NCI-H2227 treated with DMSO at 0.1 percent for 48 hours (cell line): ENCODE measurements at regions not wholly inside any gene's neighbourhood (a gene's known extent, or its start where the extent isn't known, plus 50 kb on each side); places are given as distances from the start of the nearest gene placed in this dataset.
A peak's percentile ranks its signal among the peaks of the same experiment; 100 is the strongest.
"Not testable (repeated sequence)": the region's sequence is repeated elsewhere in the genome, so short reads cannot be mapped to it uniquely, and the experiment has no call there.

ENCODE experiments used
- DNase-seq: peaks from one replicate; lab custom pipeline; 2025; lab: John Stamatoyannopoulos, UW

GRCh38 chr12:85425926-85426325, 145.9 kb downstream of the ALX1 start:
- no peak for DNase-seq

DNA sequence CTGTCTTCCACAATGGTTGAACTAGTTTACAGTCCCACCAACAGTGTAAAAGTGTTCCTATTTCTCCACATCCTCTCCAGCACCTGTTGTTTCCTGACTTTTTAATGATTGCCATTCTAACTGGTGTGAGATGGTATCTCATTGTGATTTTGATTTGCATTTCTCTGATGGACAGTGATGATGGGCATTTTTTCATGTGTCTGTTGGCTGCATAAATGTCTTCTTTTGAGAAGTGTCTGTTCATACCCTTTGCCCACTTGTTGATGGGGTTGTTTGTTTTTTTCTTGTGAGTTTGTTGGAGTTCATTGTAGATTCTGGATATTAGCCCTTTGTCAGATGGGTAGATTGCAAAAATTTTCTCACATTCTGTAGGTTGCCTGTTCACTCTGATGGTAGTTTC, 153.1 kb downstream of the ALX1 start:
- not testable (repeated sequence) for DNase-seq

- no peak for DNase-seq
Measured at GRCh38 chr12:85440271-85440670, 160.3 kb downstream of the ALX1 start.

- no peak for DNase-seq
Measured at GRCh38 chr12:85441025-85441424, 161.0 kb downstream of the ALX1 start.

- no peak for DNase-seq
Measured at GRCh38 chr12:85441741-85442140, 161.7 kb downstream of the ALX1 start.

DNA sequence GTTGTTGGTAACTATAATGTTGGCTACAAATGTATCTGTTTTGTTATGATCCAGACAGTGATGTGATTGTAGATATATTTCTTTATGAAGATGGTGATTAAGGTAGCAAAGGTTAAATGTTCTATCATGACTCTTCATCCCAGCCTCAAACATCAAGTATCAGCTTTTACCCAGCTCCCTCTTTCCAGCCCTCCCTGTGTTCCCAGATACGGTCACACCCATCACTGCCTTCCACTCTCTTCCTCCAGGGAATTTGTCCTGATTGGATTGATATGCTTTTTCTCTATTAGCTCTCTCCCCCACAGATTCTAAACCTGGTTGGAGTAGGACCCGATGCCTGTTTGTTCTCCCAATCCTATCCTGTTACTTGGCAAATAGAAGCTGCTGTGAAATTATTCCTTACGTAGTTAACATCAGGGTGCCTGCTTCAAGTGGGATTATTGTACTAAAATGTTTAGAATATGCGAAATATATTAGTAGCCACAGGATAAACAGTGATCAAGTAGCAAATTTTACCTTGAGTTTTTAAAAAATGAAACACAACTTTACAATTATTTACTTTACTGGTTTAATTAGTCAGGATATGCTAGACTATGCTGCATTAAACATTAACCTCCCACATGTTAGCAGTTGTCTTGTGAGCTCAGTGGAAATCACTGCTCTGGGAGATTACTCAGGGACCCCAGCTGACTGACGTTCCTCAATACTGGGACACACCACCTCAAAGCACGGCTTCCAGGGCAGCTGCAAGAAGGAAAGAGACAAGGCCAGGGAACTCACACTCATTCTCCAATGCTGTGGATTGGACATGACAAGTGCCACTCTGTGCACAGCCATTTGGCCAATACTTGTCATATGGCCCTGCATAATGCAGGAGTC, 165.3 kb downstream of the ALX1 start:
- no peak for DNase-seq

DNA sequence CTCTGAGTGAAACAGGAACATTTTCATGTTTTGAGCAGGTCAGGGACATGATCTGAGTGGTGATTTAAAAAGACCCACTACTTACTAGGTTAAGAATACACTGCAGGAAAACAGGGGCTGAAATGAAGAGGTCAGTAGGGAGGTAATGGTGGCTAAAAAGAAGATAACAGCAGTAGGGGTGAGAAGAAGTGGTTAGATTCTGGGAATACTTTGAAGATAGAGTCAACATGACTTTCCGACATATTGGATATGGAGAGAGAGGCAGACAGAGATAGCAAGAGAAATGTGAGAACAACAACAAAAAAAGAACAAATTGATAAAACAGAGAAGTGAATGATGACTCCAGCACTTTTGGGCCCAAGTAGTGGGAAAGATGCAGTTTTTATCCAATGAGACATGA, 168.0 kb downstream of the ALX1 start:
- DNase-seq: no peak

DNA sequence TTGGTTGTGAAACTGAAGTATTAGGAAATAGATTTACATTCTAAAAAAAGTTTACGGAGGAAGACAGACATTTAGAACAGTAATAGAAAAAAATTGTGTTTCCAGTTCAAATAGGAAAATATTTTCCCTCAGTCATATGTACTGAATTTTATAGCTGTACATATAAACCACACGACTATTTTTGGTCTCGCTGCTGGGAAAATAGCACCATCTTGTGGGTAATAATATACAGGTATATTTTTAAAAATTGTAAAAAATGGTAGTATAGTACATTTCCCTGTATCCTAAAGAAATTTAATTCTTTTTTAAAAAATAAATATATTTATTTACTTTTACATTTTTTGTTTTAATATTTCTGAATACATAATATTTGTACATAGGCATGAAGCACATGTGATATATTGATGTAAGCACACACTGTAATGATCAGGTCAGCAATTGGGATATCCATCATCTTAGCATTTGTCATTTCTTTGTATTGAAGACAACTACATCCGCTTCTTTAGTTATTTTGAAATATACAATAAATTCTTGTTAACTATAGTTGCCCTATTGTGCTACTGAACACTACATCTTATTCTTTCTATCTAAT, 168.6 kb downstream of the ALX1 start:
- DNase-seq: peak; percentile 19

GRCh38 chr12:85457016-85457415, 177.0 kb downstream of the ALX1 start:
- DNase-seq: no peak

- DNase-seq: no peak
Measured at GRCh38 chr12:85461127-85461526, 181.1 kb downstream of the ALX1 start.

GRCh38 chr12:85462888-85463287, 182.9 kb downstream of the ALX1 start:
- DNase-seq: no peak

DNA sequence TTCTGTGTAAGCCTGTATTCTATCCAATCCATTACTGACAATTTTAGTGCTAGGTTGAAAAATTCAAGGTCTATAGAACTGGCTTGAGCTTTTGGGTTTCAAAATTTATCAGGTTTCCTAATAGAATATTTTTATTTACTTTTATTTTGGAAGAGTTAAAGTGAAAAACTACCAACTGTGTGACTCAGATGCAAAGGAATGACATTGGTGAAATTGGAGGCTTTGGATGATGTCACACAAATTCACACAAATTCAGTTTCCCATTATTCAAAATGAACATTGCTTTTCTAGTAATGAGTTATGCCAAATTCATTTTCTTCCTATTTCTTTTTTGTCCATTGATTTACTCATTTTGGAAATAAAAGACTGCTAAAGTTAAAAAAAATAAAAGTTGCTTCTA, 186.9 kb downstream of the ALX1 start:
- DNase-seq: no peak

DNA sequence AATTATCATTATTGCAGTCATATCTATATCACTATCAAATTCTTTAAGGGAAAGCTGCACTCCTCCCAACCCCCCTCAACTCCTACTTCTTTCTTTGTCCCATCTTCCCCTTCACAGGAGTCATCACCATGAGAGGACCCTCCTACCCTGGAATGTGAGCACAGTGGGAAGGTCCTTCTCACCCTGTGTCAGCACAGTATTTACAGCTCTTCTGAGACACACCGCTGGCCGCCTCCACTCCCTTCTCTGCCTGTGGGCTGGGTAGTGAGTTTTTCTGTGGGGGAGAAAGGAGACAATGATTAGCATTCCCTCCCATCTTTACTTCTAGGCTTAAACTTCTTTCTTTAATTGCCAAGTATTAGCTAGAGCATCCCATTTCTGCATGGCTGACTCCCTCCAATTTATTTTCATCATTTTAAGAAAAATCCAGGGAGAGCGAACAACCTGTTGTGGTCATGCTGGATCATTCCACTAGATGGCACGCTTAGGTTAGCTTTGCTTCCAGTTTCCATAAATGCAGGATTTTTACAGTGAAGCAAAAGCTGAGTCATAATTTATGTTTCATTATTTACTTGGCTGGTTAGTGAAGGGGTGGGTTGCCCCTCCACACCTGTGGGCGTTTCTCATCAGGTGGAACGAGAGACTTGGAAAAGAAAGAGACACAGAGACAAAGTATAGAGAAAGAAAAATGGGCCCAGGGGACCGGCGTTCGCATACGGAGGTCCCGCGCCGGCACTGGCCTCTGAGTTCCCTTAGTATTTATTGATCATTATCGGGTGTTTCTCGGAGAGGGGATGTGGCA, 188.5 kb downstream of the ALX1 start:
- DNase-seq: peak; percentile 49

- not testable (repeated sequence) for DNase-seq
Measured at GRCh38 chr12:85469158-85470086, 189.4 kb downstream of the ALX1 start.

DNA sequence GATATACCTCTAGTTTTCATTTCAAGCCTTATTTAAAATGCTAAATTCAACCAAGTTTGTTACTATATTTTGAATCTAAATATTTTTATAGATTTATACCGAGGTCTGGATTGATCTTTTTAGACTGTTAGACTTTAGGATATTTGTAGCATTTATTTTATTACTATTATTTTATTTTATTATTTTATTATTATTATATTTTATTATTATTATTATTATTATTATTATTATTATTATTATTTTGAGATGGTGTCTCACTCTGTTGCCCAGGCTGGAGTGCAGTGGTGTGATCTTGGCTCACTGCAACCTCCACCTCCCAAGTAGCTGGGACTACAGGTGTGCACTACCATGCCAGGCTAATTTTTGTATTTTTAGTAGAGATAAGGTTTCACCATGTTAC, 195.3 kb downstream of the ALX1 start:
- DNase-seq: not testable (repeated sequence)

DNA sequence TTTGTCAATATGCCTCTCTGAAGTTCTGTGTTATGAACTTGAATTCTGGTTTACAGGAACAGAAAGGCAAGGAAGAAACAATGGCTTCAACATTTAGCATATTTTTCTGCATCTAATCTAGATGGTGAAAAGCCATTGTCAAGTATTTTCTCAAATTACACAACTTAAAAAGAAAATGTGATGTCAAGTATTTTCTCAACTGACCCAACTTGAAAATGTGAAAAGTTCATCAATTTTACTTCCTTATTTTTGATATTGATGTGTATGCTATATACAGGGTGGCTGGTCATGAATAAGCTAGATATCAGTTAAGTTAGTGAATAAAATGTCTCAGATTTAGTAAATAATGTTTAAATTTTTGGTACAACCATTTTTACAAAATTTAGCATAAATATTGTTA, 196.7 kb downstream of the ALX1 start:
- no peak for DNase-seq

DNA sequence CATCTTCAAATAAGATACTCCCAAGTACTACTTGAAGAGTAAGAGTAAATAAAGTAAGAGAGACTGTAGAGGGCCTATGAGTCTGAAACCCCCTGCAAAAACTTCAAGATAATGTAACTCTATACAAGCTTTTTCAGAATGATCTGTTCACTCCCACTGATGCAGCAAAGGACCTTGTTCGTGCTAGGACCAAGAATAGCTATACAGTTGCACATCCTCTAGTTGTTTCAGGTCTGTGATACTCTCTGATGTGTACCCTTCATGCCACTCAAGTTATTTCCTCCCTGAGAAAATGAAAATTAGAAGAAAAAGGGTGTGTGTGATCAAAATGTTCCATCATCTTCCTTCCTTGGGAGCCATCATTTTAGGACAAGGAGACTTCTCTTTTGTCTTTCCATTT, 204.4 kb downstream of the ALX1 start:
- DNase-seq: no peak

DNA sequence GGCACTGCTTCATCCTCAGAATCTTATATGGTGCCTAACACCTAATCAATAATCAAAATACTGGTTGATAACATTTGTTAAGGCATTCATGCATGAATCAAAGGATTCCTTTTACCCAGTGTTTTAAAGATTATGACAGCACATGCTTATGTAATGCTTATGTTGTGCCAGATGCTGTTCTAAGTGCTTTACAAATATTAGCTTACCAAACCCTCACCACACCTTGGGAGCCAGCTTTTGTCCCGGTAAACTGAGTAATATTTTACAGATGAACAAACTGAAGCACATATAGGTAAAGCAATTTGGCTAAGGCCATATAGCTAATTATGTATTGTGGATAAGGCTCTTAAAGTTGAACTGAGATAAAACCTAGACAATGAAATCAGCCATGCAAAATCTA, 209.2 kb downstream of the ALX1 start:
- no peak for DNase-seq

DNA sequence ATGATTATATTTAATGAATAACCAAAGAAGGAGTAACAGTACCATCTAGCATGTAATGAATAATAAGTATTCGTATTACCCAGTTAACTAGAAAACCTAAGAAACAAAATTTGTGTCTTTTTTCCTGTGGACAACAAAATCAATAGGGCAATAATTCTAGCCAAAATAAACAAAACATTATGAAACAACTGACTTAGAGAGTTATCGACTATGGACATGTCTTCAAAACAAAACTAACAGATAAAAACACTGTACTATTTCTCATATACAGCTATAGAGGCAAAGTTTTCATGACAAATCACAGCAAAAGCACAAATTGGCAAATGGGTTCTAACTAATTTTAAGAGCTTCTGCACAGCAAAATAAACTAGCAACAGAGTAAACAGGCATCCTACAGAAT, 224.1 kb downstream of the ALX1 start:
- DNase-seq: no peak

DNA sequence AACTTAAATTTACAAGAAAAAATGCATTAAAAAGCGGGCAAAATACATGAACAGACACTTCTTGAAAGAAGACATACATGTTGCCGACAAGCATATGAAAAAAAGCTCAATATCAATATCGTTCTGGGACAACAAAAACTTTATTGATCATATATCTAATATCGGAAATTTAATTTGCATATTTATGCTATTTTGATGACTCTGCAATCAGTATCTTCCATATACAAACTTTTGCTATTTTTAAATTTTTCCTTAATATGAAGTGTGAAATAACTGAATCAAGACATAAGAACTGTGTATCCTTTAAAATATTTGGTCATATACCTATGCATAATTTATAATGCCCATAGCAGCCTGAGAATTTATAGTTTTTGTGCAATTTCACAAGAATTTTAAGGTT, 224.6 kb downstream of the ALX1 start:
- no peak for DNase-seq

DNA sequence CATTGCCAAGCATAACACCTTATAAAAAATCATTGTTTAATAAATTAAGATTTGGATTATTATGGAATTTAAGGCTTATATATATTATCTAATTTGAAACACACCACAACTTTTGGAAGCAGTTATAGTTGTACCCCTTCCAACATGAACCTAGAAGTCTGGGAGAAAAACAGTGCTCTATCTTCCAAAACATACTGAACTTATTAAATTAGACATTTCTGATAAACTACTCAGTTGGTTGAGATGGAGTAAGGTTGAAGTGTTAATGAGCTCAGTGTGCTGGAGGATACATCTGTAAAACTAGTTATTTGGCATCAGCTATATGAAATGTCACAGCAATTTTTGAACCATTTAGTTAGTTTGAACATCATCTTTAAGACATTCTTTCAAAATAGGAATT, 227.4 kb downstream of the ALX1 start:
- DNase-seq: no peak
